Suppressor macrophage (primary cell): ENCODE measurements at regions not wholly inside any gene's neighbourhood (a gene's known extent, or its start where the extent isn't known, plus 50 kb on each side); places are given as distances from the start of the nearest gene placed in this dataset.
"Not testable (repeated sequence)": the region's sequence is repeated elsewhere in the genome, so short reads cannot be mapped to it uniquely, and the experiment has no call there.

Experiments
- DNase-seq, 4 experiments: peaks; one replicate each; pipeline ENCODE4 v3.0.0-alpha.2; 2020 to 2022

DNA sequence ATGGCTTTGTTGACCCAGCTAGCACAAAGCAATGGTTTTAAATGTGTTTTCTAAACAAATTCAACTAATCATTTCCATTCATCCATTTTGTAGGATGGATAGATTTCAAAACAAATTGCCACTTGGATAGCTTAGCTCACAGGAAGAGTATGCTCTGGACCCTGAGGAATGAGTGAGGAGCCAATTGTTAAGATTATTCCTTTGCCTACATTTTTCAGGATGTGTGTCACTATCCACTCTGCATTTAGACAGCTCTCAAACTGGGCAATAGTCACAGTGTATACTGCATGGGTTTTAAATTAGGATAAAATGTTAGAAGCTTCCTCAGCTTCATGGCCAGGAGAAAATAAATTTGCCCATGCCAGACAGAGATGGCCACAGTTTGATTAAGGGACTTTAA is 605.6 kb upstream of the TEX47 start:
- DNase-seq, result no peak

DNA sequence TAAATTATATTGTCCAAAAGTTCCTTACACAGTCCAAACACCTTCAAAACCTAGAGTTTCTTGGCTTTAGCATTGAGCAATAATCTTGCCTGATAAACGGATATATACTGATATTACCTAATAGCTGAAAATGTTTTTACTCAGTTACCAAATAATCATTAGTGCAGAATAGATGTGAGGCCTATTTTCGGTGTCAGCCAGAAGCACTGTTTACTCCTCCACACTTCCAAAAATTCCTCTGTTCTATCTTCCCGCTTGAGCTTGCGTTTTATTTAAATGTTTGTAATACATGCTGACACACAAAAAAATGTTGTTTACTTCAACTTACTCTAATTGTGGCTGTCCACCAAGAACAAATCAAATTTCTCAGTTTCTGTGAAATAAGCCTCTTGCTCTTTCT is 606.2 kb upstream of the TEX47 start:
- no peak for DNase-seq

DNA sequence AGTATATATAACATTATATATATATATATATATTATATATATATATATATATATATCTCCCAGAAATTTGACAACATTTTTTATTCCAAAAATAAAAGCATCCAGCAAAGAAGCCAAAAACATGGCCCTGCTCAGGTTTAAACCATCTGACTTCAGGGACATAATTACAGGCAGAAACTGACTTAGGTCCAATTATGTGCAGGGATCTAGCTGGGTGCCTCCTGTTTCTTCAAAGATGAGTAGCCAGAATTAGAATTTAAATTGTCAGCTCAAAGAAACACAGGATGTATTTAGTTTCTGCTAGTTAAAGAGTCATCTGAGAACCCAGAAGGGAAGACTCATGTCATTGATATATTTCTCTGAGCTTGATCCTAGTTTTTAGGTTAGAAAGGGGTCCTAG is 656.4 kb upstream of the TEX47 start:
- no peak for DNase-seq

DNA sequence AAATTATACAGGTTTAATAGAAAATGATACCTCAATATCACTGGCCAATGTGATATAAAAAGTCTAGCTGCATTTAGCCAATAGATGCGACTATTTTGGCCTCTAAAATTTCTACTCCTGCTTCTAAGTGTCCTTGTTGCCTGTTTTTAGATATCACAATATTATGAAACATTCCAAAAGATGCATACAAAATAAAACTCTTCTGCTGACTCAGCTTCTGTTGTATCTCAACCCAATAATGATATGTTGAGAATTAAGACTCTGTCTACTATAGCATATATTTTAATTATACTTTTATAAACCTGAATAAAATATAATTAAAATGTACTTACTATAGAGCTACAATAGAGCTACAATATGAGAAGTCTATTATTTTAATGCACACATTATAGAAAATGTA is 661.0 kb upstream of the TEX47 start:
- no peak for DNase-seq

DNA sequence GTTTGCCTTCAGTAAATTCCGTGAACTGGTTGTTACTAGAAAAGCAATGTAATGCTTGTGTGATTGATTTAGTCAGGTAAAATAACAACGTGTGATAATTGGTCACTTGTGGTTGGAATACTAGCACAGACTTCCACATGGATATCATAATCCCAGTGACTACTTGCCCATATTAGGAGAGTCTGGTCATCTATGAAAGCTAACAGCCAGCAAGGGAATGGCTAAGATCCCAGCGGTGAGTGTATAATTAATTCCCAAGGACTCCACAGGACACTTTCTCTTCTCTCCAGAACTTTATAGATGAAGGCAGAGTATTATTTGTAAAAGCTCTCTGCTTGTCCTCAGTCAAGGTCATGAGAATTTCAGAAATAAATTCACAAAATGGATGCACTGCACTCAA is 662.6 kb upstream of the TEX47 start:
- no peak for DNase-seq

DNA sequence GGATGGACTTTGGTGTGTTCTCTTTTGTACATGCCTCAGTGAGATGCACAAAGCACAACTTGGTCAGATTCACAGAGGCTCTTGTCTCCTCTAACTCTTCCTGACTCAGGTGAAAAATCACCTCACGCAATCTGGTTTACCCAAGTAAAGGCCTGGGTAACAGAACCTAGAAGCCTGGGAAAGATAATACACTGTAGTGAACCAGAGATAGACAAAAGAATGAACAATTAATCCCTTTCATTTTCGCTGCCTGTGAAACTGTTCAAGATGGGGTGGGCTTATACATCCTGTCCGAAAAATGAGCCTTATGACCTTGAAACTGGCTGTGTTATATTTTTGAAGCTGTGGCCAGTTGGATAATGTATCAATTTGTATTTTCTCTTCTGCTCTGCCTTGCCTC is 678.9 kb upstream of the TEX47 start:
- no peak for DNase-seq

DNA sequence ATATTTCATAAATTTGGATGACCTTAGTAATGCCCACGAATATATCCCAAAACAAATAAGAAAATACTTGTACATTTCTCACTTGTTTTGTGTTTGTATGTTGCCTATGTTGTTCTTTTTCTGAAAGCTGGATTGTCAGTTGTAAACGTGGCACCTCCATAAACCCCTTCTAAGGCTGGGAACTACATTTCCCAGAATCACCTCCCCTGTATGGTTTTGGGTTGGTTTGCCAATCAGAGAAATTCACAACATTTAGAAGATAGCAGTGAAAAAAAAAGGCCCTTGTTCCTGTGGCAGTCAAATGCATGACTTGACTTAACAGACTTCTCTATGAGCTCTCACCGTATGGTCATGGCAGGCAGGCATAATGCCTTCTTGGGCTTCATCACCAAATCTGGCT is 676.3 kb upstream of the STEAP1 start:
- no peak for DNase-seq

DNA sequence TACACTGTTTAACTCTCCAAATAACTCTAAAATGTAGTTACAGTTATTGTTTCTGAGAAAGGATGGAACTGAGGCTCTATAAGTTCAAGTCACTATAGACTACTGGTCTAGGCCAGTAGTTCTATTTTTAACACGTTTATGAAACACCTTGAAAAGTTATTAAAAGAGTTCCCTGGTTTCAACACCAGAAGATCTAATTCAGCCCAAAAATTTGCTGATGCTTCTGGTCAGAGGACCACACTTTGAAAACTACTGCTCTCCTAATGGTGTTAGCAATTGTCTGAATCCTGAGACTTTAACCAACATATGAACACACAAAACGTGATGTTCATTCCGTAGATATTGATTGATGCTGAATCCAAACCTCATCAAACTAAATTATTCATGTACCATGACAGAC is 658.6 kb upstream of the STEAP1 start:
- DNase-seq, result no peak

DNA sequence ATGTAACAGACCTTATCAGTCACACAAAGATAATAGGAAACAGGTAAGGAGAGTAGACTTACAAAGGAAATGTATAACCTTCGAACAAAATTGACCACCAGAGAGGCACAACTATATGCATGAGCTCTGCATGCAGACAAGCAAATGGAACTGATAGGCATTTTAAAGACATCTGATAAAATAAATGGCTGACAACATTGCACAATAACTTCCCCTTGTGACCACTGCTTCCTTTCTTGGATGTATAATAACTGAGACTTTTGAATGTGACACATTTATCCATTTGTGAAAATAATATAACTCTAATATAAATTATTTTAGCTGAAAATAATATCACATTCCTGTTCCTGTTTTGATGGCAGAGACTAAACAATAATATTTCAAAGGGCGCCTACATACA is 654.2 kb upstream of the STEAP1 start:
- DNase-seq, result no peak

DNA sequence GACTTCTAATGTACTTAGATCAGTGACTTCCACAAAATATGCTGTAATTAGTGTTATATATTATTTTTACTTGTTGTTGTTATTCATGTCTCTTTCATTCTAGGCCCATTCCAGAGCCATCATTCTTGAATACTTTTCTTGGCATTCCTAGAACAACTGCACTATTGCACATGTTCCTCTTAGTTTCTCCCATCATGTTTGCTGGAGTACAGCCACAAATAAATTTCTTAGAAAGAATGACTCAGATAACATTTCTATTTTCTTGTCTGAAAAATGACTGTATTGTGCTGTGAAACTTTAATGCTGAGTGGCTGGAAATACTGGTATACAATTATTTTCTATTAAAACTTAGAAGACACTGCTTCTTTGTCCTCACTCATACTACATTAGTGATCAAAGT is 651.0 kb upstream of the STEAP1 start:
- DNase-seq, result no peak

DNA sequence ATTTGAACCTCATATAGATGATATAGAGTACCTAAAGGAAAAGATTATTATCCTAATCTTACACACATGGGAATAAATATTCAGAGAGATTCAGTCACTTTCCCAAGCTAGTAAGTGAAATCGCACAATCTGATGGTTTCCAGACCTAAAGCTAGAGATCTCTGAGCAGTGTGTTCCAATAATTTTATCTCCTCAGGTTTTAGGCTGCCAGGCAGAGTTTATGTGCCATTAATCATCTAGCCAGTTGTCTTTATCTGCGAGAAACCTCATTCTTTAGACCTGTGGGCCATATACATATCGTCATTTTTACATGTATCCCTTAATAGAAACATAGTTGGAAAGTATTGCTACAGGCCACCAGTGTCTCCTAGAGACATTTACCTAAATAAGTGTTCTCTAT is 647.2 kb upstream of the STEAP1 start:
- no peak for DNase-seq

DNA sequence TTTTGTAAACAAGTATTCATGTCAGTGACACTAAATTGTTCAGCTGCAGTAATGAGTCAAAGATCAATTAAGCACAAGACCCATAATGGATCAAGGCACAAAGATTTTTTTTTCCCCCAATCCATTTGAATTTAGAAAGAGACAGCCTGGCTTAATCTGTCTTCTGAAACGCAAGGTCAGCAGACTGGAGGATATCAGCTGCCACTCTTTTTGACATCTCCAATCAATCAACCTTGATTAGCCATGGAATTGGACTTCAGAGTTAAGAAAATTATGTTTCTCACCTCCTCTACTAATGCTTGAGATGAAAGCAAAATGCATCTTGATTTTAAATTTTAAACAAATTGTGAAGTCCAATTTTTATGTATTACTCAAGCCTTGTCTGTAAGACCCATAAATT is 642.4 kb upstream of the STEAP1 start:
- DNase-seq, result no peak

DNA sequence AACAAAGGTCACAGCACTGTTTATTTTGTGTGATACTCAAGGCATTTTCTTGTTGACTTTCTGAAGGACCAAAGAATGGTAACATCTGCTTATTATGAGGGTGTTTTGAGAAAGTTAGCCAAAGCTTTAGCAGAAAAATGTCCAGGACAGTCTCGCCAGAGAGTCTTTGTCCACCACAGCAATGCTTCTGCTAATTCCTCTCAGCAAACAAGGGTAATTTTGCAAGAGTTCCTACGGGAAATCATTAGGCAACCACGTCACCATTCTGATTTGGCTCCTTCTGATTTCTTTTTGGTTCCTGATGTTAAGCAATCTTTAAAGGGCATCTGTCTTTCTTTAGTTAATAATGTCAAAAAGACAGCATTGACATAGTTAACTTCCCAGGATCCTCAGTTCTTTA is 639.3 kb upstream of the STEAP1 start:
- peak in 1 of 4 experiments; percentile 2 for DNase-seq

DNA sequence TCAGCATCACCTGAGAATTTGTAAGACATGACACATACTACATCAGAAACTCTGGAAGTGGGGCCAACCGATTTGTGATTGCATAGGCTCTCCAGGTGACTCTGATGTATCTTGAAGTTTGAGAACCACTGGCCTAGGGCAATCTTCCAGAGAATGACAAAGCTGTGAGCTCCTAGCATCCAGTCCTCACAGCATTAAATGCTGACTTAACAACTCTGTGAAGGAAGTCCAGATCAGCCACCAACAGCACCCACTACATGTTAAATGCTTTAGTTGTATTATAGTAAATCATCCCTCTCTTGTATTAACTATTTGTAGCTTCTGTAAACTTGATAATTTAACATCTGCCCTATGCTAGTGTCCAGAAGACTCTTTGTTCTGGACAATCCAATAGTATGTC is 636.5 kb upstream of the STEAP1 start:
- DNase-seq, result no peak

DNA sequence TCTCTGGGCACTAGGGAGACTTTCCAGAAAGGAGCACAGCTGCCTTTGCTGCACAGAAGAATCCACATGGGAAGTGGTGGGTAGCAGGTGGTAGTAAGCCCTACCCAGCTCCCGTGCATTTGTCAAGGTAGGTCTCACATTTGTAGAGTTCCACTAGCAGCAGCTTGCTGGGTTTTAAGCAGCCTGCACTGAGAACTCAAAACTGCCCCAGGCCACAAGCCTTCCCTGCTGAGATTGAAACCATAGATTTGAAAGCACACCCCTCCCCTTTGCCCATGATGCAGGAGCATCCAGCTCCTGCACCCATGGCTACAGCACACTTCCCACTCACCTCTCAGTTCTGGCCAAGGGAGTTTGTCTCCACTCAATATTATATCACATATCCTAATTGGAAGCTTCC is 604.5 kb upstream of the STEAP1 start:
- DNase-seq, result no peak

DNA sequence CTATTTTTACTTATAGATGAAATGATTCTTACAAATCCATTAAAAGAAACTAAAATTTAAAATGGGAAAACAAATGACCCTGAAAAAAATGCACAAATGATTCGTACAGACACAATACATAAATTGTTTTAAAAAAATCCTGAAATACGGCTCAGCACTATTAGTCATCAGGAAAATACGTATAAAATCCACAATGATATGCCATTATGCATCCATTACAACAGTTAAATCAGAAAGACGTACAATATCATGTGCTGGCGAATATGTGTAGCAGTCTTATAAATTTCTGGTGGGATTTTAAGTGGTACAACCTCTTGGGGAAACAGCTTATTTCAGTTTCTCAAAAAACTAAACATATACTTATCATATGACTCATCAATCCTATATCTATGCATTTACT is 600.1 kb upstream of the STEAP1 start:
- no peak for DNase-seq

DNA sequence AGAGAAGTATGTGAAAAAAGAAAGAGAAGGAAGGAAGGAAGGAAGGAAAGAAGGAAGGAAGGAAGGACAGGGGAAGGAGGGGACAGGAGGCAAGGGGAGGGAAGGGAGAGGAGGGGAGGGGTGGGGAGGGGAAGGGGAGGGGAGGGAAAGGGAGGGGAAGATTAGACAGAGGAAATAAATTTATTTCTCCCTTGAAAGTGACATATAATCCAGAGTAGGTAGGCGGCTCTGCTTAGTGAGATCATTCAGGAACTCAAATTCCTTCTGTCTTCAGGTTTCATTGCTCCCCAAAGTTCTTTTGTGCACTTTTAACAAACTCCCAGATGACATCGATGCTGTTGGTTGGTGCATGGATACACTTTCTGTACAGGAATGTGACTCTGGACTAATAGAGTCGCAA is 594.7 kb upstream of the STEAP1 start:
- no peak for DNase-seq

DNA sequence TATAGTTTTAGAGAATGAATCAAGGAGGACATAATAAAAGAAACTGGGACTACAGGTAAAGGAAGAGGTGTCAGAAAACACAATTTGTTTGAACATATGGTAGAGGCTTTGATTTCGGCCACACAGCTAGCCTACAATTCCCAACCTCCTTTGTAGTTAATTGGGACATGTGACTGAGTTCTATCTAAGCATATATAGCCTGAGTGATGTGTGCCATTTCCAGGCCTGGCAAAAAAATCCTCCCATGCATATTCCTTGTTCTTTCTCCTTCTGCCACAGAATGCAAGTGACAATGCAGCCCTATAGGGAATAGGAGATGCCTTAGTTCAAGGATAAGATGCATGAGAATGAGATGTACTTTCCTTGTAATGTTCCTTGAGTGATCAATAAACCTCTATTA is 590.7 kb upstream of the STEAP1 start:
- DNase-seq, result no peak

DNA sequence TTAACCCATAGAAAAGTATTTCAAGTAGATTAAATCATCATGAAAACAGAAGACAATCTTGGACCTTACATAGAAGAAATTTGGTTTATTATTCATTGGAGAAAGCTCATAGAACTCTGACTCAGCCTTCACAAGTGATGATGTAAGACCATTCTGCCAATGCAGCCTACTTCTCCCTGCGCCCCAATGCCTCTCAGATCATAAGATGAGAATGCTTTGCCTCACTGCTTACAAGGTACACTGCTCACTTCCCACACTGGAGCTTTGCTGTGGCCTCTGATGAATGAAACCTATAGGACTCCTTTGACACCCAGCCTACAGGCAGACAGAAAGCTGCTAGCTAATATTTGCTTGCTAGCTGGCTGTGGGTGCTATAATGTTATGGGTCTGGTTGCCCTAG is 569.4 kb upstream of the STEAP1 start:
- no peak for DNase-seq

DNA sequence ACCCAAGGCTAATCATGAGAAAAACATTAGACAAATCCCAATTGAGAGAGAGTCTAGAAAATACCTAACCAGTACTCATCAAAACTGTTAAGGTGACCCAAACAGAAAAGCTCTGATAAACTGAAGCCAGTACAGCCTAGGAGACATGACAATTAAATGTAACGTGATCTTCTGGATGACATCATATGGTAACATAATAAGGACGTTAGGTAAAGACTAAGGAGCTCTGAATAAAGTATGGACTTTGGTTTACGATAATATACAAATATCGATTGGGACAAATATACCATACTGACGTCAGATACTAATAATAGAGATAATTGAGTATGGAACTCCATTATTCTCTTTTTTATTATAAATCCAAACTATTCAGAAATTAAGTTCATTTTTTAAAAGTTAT is 561.1 kb upstream of the STEAP1 start:
- DNase-seq, result no peak

DNA sequence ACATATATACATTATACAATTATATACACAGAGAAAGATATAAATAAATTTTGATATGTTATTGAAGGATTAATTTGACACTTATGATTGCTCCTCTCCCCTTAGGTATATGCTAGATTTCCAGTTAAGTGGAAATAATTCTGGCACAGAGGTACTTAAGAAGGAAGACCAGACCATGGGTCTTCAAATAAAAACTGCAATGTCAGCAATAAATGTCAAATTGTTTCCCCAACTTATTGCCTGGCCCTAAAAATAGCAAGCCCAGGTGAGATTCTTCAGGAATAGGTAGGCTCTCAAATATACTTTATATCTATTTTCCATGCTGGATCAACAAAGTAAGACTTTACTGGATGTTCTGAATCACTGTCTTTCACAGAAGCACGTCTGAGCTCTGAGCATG is 551.3 kb upstream of the STEAP1 start:
- no peak for DNase-seq

DNA sequence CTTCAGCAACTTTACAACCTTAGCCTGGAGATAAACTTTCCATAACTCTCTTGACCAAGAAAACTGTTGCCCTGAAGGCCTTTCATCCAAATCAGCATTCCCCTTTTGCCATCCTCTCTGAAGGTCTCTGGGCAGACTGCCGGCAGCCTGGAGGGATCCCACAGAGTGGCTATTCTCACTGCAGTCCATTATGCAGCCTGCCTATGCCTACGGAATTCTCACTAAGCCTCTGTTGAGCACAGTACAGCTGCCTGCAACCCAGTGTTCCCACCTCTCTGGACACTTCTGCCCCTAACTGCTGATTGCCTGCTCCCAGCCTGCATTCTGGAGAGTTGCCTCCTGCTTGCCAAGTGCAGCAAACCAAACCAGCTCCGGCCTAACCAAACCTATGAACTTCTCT is 548.9 kb upstream of the STEAP1 start:
- DNase-seq, result no peak

DNA sequence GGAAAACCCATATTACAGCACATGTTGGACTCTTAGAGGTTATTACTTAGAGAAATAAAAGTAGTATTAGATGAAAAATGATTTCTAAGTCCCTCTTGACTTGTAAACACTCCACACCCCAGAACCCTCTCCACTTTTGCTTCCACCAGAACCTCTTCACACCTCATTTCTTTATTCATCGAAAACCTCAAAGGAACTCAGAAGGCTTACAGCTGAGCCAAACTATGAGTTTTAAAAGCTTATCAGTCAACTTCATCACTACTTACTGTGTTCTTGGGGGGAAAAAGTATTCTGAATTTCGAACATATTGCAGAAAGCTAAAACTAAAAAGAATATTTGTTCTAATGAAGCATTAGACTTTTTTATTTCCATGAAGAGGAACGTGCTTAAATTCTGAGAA is 547.8 kb upstream of the STEAP1 start:
- no peak for DNase-seq

DNA sequence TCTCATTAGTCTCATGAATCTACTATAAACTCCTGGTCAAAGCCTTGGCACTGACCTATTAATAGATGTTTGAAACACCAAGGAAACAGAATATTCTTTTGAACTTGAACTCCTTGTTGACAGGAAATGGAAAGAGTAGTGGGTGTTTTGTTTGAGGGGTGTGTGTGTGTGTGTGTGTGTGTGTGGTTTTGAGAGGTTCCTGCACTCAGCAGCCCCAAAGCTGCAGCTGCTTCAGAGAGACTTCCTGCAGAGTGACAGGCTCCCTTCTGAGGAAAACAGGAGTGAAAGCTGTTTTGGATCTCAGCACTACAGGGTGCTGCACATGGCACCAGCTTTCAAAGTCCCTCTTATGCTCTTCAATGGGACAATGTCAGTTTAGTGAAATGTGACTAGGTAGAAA is 546.5 kb upstream of the STEAP1 start:
- DNase-seq, result no peak

DNA sequence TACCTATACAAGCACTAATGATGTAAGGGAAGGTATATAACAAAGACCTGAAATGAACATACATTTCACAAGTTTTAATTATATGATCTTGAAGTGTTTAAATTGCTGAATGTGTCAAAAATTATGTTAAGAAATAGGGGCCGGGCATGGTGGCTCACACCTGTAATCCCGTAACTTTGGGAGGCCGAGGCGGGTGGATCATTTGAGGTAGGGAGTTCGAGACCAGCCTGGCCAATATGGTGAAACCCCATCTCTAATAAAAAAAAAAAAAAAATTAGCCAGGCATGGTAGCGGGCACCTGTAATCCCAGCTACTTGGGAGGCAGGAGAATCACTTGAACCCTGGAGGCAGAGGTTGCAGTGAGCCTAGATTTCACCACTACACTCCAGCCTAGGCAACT is 537.4 kb upstream of the STEAP1 start:
- DNase-seq, result not testable (repeated sequence)

DNA sequence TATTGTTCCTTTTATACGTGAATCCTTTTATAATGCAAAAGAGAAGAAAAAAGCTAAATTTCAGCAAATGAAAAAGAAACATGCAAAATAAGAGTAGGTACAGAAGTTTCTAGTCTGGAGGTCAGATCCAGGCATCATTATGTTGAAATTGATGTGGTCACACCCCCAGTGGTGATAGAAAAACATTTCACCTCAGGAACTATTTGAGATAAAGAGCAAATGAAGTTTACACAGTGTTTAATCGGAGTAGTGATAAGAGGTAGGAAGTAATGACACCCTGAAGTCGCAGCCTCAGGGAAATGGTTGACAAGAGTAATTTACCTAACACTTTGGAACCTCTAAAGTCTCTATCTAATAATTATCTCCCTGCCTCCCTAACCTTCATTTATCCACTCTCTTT is 536.0 kb upstream of the STEAP1 start:
- DNase-seq, result no peak
